ENCODE measurements at regions not wholly inside any gene's neighbourhood (a gene's known extent, or its start where the extent isn't known, plus 50 kb on each side); places are given as distances from the start of the nearest gene placed in this dataset.

GRCh38 chrX:26352891-26353430 is 137.0 kb downstream of the MAGEB5 start:
- Histone ChIP-seq H3K9me3 (ENCODE audit: insufficient read depth, low read length) (no peaks in the 10 kb centered on the region), H3K27me3 (ENCODE audit: insufficient read depth, insufficient read length) (no peaks in the 10 kb centered on the region), H3K4me1 (ENCODE audit: insufficient read depth, insufficient read length) (no peaks in the 10 kb centered on the region), H3K9ac (ENCODE audit: insufficient read length, low read depth) (no peak overlapping the region), H3K36me3 (ENCODE audit: insufficient read depth, insufficient read length, low read length) (no peaks in the 10 kb centered on the region), H3K4me3 (ENCODE audit: insufficient read length, low read depth) (no peak overlapping the region)
- no peak for DNase-seq (ENCODE audit: low read depth, low spot score)
- TF ChIP-seq ZNF274 (IDR thresholded peaks at IDR 0.05; ENCODE audit: low read depth, low read length) (no peak), SUZ12 (IDR thresholded peaks at IDR 0.05; ENCODE audit: extremely low read depth, insufficient read depth, insufficient read length) (no peak), YY1 (IDR thresholded peaks at IDR 0.05; ENCODE audit: insufficient read depth, insufficient read length) (no peak)

- TF ChIP-seq ZNF274 (IDR thresholded peaks at IDR 0.05; ENCODE audit: low read depth, low read length) (no peak), YY1 (IDR thresholded peaks at IDR 0.05; ENCODE audit: insufficient read depth, insufficient read length) (no peak), SUZ12 (IDR thresholded peaks at IDR 0.05; ENCODE audit: extremely low read depth, insufficient read depth, insufficient read length) (no peak)
- no peaks in the 10 kb centered on the region for H3K9me3 ChIP-seq (ENCODE audit: insufficient read depth, low read length)
- no peaks in the 10 kb centered on the region for H3K36me3 ChIP-seq (ENCODE audit: insufficient read depth, insufficient read length, low read length)
- H3K9ac ChIP-seq (ENCODE audit: insufficient read length, low read depth), result no peak overlapping the region
- H3K4me1 ChIP-seq (ENCODE audit: insufficient read depth, insufficient read length), result no peaks in the 10 kb centered on the region
- DNase-seq (ENCODE audit: low read depth, low spot score), result no peak
- no peaks in the 10 kb centered on the region for H3K27me3 ChIP-seq (ENCODE audit: insufficient read depth, insufficient read length)
- no peak overlapping the region for H3K4me3 ChIP-seq (ENCODE audit: insufficient read length, low read depth)
These were observed 131.2 kb downstream of the MAGEB5 start for GRCh38 chrX:26347171-26347570.

GRCh38 chrX:26334232-26334631 is 118.3 kb downstream of the MAGEB5 start:
- H3K4me1 ChIP-seq (ENCODE audit: insufficient read depth, insufficient read length), result no peaks in the 10 kb centered on the region
- no peaks in the 10 kb centered on the region for H3K27me3 ChIP-seq (ENCODE audit: insufficient read depth, insufficient read length)
- no peak overlapping the region for H3K9ac ChIP-seq (ENCODE audit: insufficient read length, low read depth)
- no peak for DNase-seq (ENCODE audit: low read depth, low spot score)
- no peak overlapping the region for H3K4me3 ChIP-seq (ENCODE audit: insufficient read length, low read depth)
- H3K9me3 ChIP-seq (ENCODE audit: insufficient read depth, low read length), result peaks cover 7% of the 10 kb centered on the region; the same call in 1 of the 2 replicates
- no peaks in the 10 kb centered on the region for H3K36me3 ChIP-seq (ENCODE audit: insufficient read depth, insufficient read length, low read length)
- TF ChIP-seq ZNF274 (IDR thresholded peaks at IDR 0.05; ENCODE audit: low read depth, low read length) (no peak), YY1 (IDR thresholded peaks at IDR 0.05; ENCODE audit: insufficient read depth, insufficient read length) (no peak), SUZ12 (IDR thresholded peaks at IDR 0.05; ENCODE audit: extremely low read depth, insufficient read depth, insufficient read length) (no peak)

DNA sequence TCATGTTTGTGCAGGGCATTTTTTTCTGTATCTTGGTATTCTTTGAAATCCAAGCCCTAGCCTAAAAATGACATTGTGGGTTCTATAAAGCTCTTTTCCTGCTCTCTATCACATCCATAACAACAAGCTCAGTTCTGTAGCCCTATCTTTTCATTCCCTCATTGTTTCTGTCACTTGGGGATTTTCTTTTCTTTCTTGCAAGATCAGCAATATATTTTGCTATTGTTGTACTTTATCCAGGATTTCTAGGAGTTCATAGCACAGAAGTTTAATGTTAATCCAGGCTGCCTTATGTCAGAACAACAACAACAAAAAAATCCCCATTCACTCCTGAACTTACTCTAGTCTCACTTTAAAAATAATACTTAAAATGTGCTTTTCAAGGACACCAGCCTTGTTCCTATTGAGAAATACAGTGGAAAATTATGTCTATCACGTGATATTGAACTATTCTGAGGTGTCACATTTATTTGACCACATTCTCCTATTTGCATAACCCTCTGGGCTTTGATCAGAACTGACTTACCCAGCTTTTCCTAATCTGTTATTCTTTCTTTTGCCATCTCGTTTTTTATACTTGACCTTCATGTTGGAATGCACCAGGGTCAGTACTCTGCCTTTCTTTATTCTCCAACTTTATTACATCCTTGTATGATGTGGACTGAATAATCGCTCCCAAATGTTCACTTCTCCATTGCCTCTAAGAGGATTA is 112.8 kb downstream of the MAGEB5 start:
- Histone ChIP-seq H3K27me3 (ENCODE audit: insufficient read depth, insufficient read length) (no peaks in the 10 kb centered on the region), H3K4me3 (ENCODE audit: insufficient read length, low read depth) (no peak overlapping the region), H3K9me3 (ENCODE audit: insufficient read depth, low read length) (0 out of 2 replicates have a peak, but pooled peaks cover under 1% of the 10 kb centered on the region), H3K36me3 (ENCODE audit: insufficient read depth, insufficient read length, low read length) (no peaks in the 10 kb centered on the region), H3K9ac (ENCODE audit: insufficient read length, low read depth) (no peak overlapping the region), H3K4me1 (ENCODE audit: insufficient read depth, insufficient read length) (no peaks in the 10 kb centered on the region)
- TF ChIP-seq ZNF274 (IDR thresholded peaks at IDR 0.05; ENCODE audit: low read depth, low read length) (no peak), SUZ12 (IDR thresholded peaks at IDR 0.05; ENCODE audit: extremely low read depth, insufficient read depth, insufficient read length) (no peak), YY1 (IDR thresholded peaks at IDR 0.05; ENCODE audit: insufficient read depth, insufficient read length) (no peak)
- DNase-seq (ENCODE audit: low read depth, low spot score), result no peak

GRCh38 chrX:26309262-26309661 is 93.3 kb downstream of the MAGEB5 start:
- Histone ChIP-seq H3K9me3 (ENCODE audit: insufficient read depth, low read length) (no peaks in the 10 kb centered on the region), H3K36me3 (ENCODE audit: insufficient read depth, insufficient read length, low read length) (no peaks in the 10 kb centered on the region), H3K4me1 (ENCODE audit: insufficient read depth, insufficient read length) (no peaks in the 10 kb centered on the region), H3K27me3 (ENCODE audit: insufficient read depth, insufficient read length) (no peaks in the 10 kb centered on the region), H3K9ac (ENCODE audit: insufficient read length, low read depth) (no peak overlapping the region), H3K4me3 (ENCODE audit: insufficient read length, low read depth) (no peak overlapping the region)
- TF ChIP-seq SUZ12 (IDR thresholded peaks at IDR 0.05; ENCODE audit: extremely low read depth, insufficient read depth, insufficient read length) (no peak), ZNF274 (IDR thresholded peaks at IDR 0.05; ENCODE audit: low read depth, low read length) (no peak)
- no peak for DNase-seq (ENCODE audit: low read depth, low spot score)

- no peak for TF ChIP-seq ZNF274 (IDR thresholded peaks at IDR 0.05; ENCODE audit: low read depth, low read length)
- TF ChIP-seq SUZ12 (IDR thresholded peaks at IDR 0.05; ENCODE audit: extremely low read depth, insufficient read depth, insufficient read length), result no peak
- no peak for TF ChIP-seq YY1 (IDR thresholded peaks at IDR 0.05; ENCODE audit: insufficient read depth, insufficient read length)
- no peaks in the 10 kb centered on the region for H3K27me3 ChIP-seq (ENCODE audit: insufficient read depth, insufficient read length)
- H3K9me3 ChIP-seq (ENCODE audit: insufficient read depth, low read length), result no peaks in the 10 kb centered on the region
- no peak overlapping the region for H3K4me3 ChIP-seq (ENCODE audit: insufficient read length, low read depth)
- no peaks in the 10 kb centered on the region for H3K36me3 ChIP-seq (ENCODE audit: insufficient read depth, insufficient read length, low read length)
- no peaks in the 10 kb centered on the region for H3K4me1 ChIP-seq (ENCODE audit: insufficient read depth, insufficient read length)
- DNase-seq (ENCODE audit: low read depth, low spot score), result no peak
- no peak overlapping the region for H3K9ac ChIP-seq (ENCODE audit: insufficient read length, low read depth)
These were observed 79.5 kb downstream of the MAGEB5 start for GRCh38 chrX:26295425-26295824.

DNA sequence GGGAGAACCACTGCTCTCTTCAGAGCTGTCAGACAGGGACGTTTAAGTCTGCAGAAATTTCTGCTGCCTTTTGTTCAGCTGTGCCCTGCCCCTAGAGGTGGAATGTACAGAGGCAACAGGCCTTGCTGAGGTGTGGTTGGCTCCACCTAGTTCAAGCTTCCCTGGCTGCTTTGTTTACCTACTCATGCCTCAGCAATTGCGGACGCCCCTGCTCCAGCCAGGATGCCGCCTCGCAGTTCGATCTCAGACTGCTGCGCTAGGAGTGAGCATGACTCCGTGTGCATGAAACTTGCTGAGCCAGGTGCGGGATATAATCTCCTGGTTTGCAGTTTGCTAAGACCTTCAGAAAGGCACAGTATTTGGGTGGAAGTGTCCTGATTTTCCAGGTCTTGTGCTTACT is 70.9 kb downstream of the MAGEB5 start:
- H3K36me3 ChIP-seq (ENCODE audit: insufficient read depth, insufficient read length, low read length), result no peaks in the 10 kb centered on the region

More for the DNA sequence above, 70.9 kb downstream of the MAGEB5 start:
- H3K4me3 ChIP-seq (ENCODE audit: insufficient read length, low read depth), result no peak overlapping the region
- no peaks in the 10 kb centered on the region for H3K4me1 ChIP-seq (ENCODE audit: insufficient read depth, insufficient read length)
- no peak overlapping the region for H3K9ac ChIP-seq (ENCODE audit: insufficient read length, low read depth)
- no peak for TF ChIP-seq SUZ12 (IDR thresholded peaks at IDR 0.05; ENCODE audit: extremely low read depth, insufficient read depth, insufficient read length)
- TF ChIP-seq ZNF274 (IDR thresholded peaks at IDR 0.05; ENCODE audit: low read depth, low read length), result no peak
- no peak for TF ChIP-seq YY1 (IDR thresholded peaks at IDR 0.05; ENCODE audit: insufficient read depth, insufficient read length)
- H3K27me3 ChIP-seq (ENCODE audit: insufficient read depth, insufficient read length), result no peaks in the 10 kb centered on the region
- no peaks in the 10 kb centered on the region; the same call in 1 of the 2 replicates for H3K9me3 ChIP-seq (ENCODE audit: insufficient read depth, low read length)
- no peak for DNase-seq (ENCODE audit: low read depth, low spot score)

Data from NT2/D1 (cell line).